Loucy (cell line): ENCODE measurements at regions not wholly inside any gene's neighbourhood (a gene's known extent, or its start where the extent isn't known, plus 50 kb on each side); places are given as distances from the start of the nearest gene placed in this dataset.

Experiments used
- CTCF ChIP-seq: fragments of 200-600 bp; sonication (generic); conservative IDR thresholded peaks from 2 replicates; pipeline ENCODE4 v1.5.1; 2014; ENCODE audit warnings: mild to moderate bottlenecking, antibody characterized with exemption, low read length
- EZH2phosphoT487 ChIP-seq: fragments of 200-600 bp; IDR thresholded peaks from 2 replicates; pipeline ENCODE4 v1.6.1; 2018; ENCODE audit warnings: antibody characterized with exemption, mild to moderate bottlenecking, moderate library complexity, borderline replicate concordance

- TF ChIP-seq CTCF = no peak
- no peak for TF ChIP-seq EZH2phosphoT487
Measured at GRCh38 chr5:161112371-161112770, 260.4 kb upstream of the ATP10B start.
